Ishikawa (cell line): ENCODE measurements at regions not wholly inside any gene's neighbourhood (a gene's known extent, or its start where the extent isn't known, plus 50 kb on each side); places are given as distances from the start of the nearest gene placed in this dataset.

Experiments used
- CEBPB ChIP-seq: IDR thresholded peaks from 2 replicates; pipeline ENCODE4 v1.6.1; 2012
- CREB1 ChIP-seq: IDR thresholded peaks from 2 replicates; pipeline ENCODE4 v1.6.1; 2012; ENCODE audit warnings: low read depth
- EGR1 ChIP-seq: IDR thresholded peaks from 2 replicates; pipeline ENCODE4 v1.6.1; 2012
- EP300 ChIP-seq: IDR thresholded peaks from 2 replicates; pipeline ENCODE4 v1.6.1; 2012; ENCODE audit warnings: borderline replicate concordance
- FOXM1 ChIP-seq: IDR thresholded peaks from 2 replicates; pipeline ENCODE4 v1.6.1; 2012; ENCODE audit warnings: low read depth, borderline replicate concordance
- NFIC ChIP-seq: IDR thresholded peaks from 2 replicates; pipeline ENCODE4 v1.6.1; 2012
- RAD21 ChIP-seq: IDR thresholded peaks from 2 replicates; pipeline ENCODE4 v1.6.1; 2012; ENCODE audit warnings: low read depth
- TAF1 ChIP-seq: IDR thresholded peaks from 2 replicates; pipeline ENCODE4 v1.6.1; 2012; ENCODE audit warnings: low read depth, mild to moderate bottlenecking
- TCF12 ChIP-seq: IDR thresholded peaks from 2 replicates; pipeline ENCODE4 v1.6.1; 2012; ENCODE audit warnings: low read depth
- TEAD4 ChIP-seq: IDR thresholded peaks from 2 replicates; pipeline ENCODE4 v1.6.1; 2012
- YY1 ChIP-seq: IDR thresholded peaks from 2 replicates; pipeline ENCODE4 v1.6.1; 2012; ENCODE audit warnings: low read depth
- ZBTB7A ChIP-seq: IDR thresholded peaks from 2 replicates; pipeline ENCODE4 v1.6.1; 2012; ENCODE audit warnings: low read depth
- TF ChIP-seq, protein P1 (sequence below): IDR thresholded peaks from 2 replicates; pipeline ENCODE4 v1.6.1; 2012
- TF ChIP-seq, protein P2 (sequence below): IDR thresholded peaks from 2 replicates; pipeline ENCODE4 v1.6.1; 2012
- TF ChIP-seq, protein P3 (sequence below): IDR thresholded peaks from 2 replicates; pipeline ENCODE4 v1.6.1; 2012; ENCODE audit warnings: low read depth, mild to moderate bottlenecking

DNA sequence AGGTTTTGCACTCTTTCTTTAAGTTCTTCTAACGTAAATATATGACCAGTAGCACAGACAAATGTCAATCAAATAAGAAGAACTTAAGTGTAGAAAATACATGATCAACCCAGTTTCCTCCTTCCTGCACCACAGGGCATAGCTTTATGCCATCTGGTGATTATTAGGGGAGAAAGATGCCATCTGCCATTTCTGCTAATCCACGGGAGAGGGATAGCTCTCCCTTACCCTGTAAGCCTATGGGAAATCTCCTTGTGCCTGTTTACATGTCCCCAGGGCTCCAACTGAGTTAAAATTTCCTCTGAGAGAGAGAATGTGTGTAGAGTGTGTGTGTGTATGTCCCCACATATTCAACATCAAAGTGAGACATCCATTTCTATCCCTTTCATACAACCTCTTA, 135.9 kb downstream of the RSL24D1 start:
- TF ChIP-seq EP300 (no peak), TCF12 (no peak), RAD21 (no peak), NFIC (no peak), YY1 (no peak), TAF1 (no peak), EGR1 (no peak), FOXM1 (no peak), TEAD4 (no peak), ZBTB7A (no peak), CREB1 (no peak), CEBPB (no peak)
- TF ChIP-seq, protein P1, sequence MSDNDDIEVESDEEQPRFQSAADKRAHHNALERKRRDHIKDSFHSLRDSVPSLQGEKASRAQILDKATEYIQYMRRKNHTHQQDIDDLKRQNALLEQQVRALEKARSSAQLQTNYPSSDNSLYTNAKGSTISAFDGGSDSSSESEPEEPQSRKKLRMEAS = no peak
- TF ChIP-seq, protein P2, sequence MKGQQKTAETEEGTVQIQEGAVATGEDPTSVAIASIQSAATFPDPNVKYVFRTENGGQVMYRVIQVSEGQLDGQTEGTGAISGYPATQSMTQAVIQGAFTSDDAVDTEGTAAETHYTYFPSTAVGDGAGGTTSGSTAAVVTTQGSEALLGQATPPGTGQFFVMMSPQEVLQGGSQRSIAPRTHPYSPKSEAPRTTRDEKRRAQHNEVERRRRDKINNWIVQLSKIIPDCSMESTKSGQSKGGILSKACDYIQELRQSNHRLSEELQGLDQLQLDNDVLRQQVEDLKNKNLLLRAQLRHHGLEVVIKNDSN = no peak
- TF ChIP-seq, protein P3, sequence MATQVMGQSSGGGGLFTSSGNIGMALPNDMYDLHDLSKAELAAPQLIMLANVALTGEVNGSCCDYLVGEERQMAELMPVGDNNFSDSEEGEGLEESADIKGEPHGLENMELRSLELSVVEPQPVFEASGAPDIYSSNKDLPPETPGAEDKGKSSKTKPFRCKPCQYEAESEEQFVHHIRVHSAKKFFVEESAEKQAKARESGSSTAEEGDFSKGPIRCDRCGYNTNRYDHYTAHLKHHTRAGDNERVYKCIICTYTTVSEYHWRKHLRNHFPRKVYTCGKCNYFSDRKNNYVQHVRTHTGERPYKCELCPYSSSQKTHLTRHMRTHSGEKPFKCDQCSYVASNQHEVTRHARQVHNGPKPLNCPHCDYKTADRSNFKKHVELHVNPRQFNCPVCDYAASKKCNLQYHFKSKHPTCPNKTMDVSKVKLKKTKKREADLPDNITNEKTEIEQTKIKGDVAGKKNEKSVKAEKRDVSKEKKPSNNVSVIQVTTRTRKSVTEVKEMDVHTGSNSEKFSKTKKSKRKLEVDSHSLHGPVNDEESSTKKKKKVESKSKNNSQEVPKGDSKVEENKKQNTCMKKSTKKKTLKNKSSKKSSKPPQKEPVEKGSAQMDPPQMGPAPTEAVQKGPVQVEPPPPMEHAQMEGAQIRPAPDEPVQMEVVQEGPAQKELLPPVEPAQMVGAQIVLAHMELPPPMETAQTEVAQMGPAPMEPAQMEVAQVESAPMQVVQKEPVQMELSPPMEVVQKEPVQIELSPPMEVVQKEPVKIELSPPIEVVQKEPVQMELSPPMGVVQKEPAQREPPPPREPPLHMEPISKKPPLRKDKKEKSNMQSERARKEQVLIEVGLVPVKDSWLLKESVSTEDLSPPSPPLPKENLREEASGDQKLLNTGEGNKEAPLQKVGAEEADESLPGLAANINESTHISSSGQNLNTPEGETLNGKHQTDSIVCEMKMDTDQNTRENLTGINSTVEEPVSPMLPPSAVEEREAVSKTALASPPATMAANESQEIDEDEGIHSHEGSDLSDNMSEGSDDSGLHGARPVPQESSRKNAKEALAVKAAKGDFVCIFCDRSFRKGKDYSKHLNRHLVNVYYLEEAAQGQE = no peak

DNA sequence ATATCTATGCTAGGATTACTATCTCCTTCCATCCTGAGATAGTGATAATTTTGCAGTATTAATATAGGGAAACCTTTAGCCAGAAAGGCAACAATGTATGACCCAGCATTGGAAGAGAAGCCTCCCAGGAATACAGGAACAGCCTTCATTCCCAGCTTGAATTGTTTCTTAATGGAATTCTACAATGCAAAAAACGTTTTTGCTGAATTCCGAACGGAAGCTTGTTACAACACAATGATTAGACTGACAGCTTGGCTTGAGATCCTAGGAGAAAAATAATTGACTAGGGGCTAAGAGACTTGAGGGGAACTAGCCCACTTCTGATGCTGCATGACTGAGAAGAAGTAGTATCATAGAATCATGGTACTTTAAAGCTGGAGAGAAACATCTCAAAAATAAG, 140.2 kb downstream of the RSL24D1 start:
- TF ChIP-seq, protein P1 = no peak
- TF ChIP-seq TAF1 = no peak
- no peak for TF ChIP-seq RAD21
- TF ChIP-seq FOXM1 = no peak
- TF ChIP-seq, protein P2 = no peak
- no peak for TF ChIP-seq TCF12
- no peak for TF ChIP-seq CREB1
- TF ChIP-seq, protein P3 = no peak
- TF ChIP-seq EGR1 = no peak
- no peak for TF ChIP-seq CEBPB
- no peak for TF ChIP-seq NFIC
- TF ChIP-seq EP300 = no peak
- no peak for TF ChIP-seq TEAD4

DNA sequence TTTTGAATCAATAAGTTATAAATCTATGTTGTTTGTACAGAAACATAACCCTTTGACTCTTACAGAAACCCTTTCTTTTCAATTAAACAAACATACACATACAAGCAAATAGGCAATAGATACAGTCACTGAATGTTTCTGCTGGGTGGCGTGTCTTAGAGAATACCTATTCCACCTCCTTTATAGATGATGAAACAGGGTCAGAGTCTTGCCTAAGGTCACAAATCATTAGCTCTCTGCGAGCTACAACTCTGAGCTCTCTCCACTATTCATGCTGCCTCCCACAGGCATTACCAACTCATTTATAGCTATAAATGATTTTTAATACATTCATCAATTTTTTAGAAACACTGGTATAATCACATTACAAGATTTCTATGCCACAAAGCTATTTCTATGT, 152.6 kb downstream of the RSL24D1 start:
- TF ChIP-seq FOXM1 (no peak), ZBTB7A (no peak), TEAD4 (no peak), TCF12 (no peak), YY1 (no peak), RAD21 (no peak), CREB1 (no peak), EGR1 (no peak), CEBPB (no peak), TAF1 (no peak), NFIC (no peak), EP300 (no peak)
- TF ChIP-seq, protein P2 = no peak
- TF ChIP-seq, protein P1 = no peak
- TF ChIP-seq, protein P3 = no peak

DNA sequence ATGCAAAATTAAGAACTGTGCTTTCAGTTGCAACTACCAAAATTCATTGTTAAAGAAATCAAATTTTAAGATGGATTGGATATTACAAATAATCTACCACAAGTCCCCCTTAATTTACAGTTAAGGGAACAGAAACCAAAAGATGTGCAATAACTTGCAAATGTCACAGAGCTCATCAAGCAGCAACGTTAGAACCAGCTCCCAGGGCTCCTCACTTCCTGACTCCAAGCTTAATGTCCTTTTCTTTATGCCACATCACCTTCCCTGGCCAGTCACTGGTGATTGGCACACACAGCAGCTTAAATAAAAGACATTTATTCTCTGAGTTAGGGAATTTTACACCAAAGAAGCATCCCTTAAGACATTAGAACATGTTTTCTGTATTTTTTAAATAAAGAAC, 159.7 kb downstream of the RSL24D1 start:
- TF ChIP-seq ZBTB7A = no peak
- no peak for TF ChIP-seq YY1
- no peak for TF ChIP-seq TCF12
- TF ChIP-seq, protein P1 = no peak
- TF ChIP-seq TAF1 = no peak
